ENCODE measurements at regions not wholly inside any gene's neighbourhood (a gene's known extent, or its start where the extent isn't known, plus 50 kb on each side); places are given as distances from the start of the nearest gene placed in this dataset.
"Not testable (repeated sequence)": the region's sequence is repeated elsewhere in the genome, so short reads cannot be mapped to it uniquely, and the experiment has no call there.

DNA sequence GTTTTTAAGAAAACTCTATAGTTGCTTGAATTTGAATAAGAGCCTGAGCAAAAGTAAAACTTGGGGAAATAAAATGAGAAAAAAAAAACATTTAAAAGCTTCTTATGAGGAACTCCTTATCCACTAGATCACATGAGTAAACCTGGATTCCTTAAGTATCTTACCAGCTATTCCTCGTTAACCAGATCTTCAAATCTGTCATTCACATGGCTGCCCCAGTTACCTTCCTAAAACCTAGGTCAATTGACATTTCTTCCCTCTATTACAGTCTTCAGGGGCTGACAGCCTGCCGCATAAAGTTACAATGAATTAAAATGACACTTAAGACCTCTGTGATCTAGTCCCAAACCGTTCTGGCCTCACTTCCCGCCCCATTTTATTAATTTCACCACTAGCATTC lies 583.6 kb downstream of the NR2F2 start:
- no peak for DNase-seq (ENCODE audit: low spot score)

GRCh38 chr15:96916750-96917149 lies 586.2 kb downstream of the NR2F2 start:
- DNase-seq (ENCODE audit: low spot score) = no peak

- no peak for DNase-seq (ENCODE audit: low spot score)
These were observed 594.1 kb downstream of the NR2F2 start for GRCh38 chr15:96924570-96924969.

GRCh38 chr15:96947296-96948229 lies 617.1 kb downstream of the NR2F2 start:
- DNase-seq (ENCODE audit: low spot score) = no peak

DNA sequence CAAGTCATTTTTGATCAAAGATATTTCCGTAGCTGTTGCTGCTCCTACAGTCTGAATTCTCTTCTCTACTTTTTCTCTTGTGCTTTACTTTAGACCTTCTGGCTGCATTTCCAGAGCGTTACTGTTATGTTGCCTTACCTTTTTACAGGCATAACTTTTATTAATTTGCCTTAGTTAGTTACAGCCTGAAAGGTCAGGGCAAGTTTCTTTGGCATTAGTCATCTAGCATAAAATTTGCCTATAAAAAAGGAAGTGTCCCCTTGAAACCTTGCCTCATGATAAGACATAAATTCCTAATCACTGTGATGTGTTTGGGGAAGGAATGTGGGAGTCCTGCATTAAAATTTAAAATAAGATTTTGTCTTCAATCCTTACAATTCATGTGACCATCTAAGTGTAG lies 618.5 kb downstream of the NR2F2 start:
- DNase-seq (ENCODE audit: low spot score) = peak; percentile 23

GRCh38 chr15:96958721-96959120 lies 628.2 kb downstream of the NR2F2 start:
- no peak for DNase-seq (ENCODE audit: low spot score)

- DNase-seq (ENCODE audit: low spot score) = no peak
These were observed 629.0 kb downstream of the NR2F2 start for GRCh38 chr15:96959501-96959900.

DNA sequence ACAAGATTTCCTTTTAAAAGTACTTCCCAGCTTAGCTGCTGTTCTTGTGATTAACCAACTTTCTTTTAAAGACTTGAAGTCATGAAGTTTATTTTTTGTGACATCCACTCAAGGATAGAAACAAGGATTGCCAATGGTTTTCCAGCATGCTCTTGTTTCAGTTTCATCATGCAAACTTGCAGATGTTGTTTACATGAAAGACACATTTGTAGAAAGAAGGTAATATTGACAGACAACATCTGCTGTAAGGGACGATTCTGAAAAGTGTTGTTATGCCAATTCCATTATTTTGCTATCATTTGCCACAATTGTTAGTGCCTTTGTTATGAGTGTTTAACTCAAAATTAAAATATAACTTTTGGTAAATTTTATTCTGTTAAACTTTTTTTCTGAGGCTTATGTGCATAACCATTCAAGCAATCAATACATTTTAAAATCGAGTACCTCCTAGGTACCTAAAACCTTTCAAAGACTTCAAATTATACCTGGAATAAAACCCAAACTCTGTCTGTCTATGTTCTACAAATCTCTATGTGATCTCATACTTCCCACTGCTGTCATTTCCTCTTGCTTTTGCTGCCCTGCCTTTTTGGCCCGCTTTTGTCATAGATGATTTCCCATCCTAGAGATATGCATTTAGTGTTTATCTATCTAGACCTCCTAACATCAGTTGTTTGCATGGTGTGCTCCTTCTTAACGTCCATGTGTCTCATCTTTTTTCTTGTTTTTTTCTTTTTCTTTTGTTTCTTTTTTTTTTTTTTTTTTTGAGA lies 630.4 kb downstream of the NR2F2 start:
- DNase-seq (ENCODE audit: low spot score) = no peak

GRCh38 chr15:96966554-96966953 lies 636.1 kb downstream of the NR2F2 start:
- no peak for DNase-seq (ENCODE audit: low spot score)

DNA sequence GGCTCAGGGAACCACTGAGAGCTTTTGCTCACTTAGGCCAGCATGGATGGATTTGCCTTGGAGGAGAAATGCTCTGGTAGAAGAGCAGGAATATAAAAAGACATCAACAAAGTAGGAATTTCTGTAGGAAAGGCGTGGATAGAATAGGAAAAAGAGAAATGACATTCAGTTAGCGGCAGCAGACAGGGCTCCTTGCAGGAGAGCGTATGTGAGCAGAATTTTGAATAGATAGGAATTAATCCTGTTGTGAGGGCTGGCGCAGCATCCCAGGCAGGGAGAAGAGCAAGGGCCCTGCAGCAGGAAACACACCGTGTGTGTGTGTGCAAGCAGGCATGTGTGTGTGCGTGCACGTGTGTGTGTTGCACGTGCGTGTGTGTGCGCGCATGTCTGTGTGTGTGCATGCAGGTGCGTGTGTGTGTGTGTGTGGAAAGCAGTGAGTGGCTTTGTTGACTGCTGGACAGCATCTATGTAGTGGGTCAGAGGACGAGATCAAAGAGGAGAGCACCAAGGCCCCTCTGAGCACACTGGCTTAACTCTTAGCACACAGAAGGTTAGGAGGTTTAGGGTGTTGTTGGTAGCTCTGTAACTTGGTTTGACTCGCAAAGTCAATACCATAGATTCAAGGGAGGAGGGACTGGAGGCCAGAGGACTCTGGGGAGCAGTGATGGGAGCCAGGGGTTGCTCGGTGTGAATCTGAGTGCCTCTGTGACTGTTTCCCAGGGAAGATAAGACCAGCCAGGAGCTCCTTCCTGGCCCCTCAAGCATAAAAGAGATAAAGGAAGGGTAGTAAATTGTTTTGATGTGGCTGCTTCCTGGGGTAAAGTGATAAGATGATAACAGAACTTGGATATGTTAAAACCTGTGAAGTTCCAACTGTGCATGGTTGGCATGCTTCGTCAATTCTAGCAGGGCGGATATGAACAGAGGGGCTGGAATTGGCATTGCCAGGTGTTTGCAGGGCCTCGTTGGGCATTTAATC lies 639.5 kb downstream of the NR2F2 start:
- DNase-seq (ENCODE audit: low spot score) = no peak

DNA sequence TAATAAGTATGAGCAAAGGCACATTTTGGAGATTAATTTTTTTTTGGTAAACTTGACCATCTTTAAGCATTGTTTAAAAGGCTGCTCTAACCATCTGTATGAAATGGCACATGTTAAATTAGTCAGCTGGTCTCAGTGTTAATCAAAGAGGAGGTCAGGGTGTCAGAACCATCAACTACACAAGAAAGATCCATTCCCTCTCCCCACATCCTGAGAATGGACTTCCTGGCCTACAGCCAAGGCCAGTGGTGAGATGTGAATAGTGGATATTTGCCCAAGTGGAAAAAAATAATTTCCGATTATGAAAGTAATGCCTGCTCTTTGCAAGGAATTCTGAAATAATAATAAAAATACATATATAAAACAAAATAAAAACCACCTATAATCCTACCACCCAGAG lies 641.7 kb downstream of the NR2F2 start:
- no peak for DNase-seq (ENCODE audit: low spot score)

DNA sequence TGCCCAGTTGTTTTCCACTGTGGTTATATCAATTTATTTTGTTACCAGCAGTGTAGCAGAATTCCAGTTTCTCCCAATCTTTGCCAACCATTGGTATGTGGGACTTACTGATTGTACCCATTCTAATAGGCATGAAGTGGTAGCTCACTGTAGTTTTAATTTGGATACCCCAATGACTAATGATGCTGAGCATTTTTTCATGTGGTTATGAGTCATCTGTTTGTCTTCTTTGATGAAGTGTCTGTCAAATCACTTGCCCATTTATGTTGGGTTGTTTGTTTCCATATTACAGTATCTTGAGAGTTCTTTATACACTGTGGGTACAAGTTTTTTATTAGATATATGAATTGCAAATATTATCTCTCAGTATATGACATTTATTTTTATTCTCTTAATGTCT lies 644.3 kb downstream of the NR2F2 start:
- peak; percentile 34 for DNase-seq (ENCODE audit: low spot score)

- no peak for DNase-seq (ENCODE audit: low spot score)
These were observed 647.4 kb downstream of the NR2F2 start for GRCh38 chr15:96977886-96978285.

DNA sequence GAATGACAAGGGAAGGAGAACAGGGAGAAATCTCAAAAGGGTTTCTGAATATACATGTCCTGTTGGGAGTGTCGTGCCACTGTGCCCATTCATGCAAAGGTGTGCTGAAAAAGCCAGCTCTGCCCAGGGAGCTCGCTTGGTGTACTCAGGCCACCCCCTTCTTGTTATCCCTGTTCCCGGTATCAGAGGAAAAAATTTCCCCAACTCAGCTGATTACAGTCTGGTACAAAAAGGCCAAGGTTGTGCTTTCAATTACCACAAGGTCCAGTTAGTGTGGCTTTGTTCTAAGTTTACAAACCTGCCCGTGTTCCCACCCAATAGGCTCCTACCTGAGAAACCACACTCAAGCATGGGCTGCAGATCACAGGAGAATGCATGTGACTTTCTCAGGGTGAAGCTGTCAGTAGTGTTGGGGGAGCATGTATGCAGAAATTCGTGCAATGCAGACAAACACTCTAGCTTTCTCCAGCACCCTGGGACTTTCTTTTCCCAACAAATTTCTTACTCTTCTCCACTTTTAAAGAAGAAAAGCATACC lies 648.5 kb downstream of the NR2F2 start:
- no peak for DNase-seq (ENCODE audit: low spot score)

- not testable (repeated sequence) for DNase-seq (ENCODE audit: low spot score)
These were observed 653.7 kb downstream of the NR2F2 start for GRCh38 chr15:96984121-96984671.

GRCh38 chr15:96992817-96993216 lies 662.3 kb downstream of the NR2F2 start:
- no peak for DNase-seq (ENCODE audit: low spot score)

DNA sequence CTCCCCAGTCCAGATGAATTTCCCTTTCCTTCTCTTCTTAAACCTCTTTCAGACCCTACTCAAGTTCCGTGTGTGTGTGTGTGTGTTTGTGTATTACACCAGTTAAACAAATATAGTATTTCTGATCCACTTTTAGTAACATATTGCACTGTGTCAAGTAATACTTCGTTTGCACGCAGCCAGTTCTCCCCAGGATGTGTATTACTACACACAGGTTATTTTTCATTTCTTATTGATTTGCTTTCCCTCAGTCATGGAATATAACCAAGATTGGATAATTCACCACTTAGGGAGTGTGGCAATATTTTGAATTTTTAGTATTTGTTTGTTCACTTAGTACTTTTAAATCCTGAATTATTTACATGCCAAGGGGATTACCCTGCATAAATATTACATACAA lies 667.0 kb downstream of the NR2F2 start:
- DNase-seq (ENCODE audit: low spot score) = no peak

DNA sequence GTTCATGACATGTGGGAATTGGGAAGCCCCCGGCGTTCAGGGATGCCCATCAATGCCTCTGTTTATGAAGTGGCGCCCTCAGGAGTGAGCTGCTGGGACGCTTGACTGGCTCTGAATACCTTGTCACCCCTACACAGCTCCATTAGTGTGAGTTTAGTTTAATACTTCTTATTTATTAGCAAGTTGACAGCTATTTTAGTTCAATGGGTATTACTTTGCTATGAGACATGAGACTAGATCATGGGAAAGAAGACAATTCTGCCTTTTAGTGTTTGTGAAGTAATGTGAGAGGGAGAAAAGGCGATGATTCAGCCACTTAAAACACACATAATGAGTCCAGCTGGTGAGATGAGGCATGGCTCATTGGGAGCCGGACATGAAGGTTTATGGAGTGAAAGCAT lies 678.5 kb downstream of the NR2F2 start:
- DNase-seq (ENCODE audit: low spot score) = no peak

- no peak for DNase-seq (ENCODE audit: low spot score)
These were observed 682.5 kb downstream of the NR2F2 start for GRCh38 chr15:97012986-97013385.

DNA sequence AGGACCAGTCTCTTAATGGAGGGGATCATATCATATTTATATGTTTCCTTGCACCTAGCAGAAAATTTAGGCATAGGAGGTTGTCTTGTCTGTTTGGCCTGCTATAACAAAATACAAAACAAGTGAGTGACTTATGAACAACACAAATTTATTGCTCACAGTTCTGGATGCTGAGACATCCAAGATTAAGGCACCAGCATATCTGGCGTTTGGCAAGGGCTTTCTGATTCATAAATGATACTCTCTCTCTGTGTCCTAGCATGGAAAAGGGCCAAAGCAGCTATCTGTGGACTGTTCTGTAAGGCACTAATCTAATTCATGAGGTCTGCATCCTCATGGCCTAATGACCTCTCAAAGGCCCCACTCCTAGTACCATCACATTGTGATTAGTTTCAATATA lies 683.0 kb downstream of the NR2F2 start:
- no peak for DNase-seq (ENCODE audit: low spot score)

GRCh38 chr15:97014001-97014400 lies 683.5 kb downstream of the NR2F2 start:
- DNase-seq (ENCODE audit: low spot score) = no peak

DNA sequence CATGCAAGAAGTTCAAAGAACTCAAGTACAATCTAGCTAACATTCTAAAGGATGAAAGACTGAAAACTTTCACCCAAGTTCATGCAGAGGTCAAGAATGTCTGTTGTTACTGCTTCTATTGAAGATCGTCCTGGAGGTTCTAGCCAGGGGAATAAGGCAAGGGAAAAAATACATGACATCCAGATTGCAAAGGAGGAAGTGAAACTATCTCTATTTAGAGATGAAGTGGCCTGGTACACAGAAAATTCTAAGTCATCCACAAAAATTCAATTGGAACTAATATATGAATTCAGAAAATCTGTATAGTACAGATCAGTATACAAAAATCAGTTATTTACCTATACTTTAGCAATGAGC lies 693.0 kb downstream of the NR2F2 start:
- no peak for DNase-seq (ENCODE audit: low spot score)
